HUES48 (cell line): ENCODE measurements at regions not wholly inside any gene's neighbourhood (a gene's known extent, or its start where the extent isn't known, plus 50 kb on each side); places are given as distances from the start of the nearest gene placed in this dataset.
"Not testable (repeated sequence)": the region's sequence is repeated elsewhere in the genome, so short reads cannot be mapped to it uniquely, and the experiment has no call there.

Experiments used
- H3K27ac ChIP-seq: one replicate; pipeline ENCODE4 v1.7.0; 2013; ENCODE audit warnings: low read depth, low read length, inconsistent platforms
- H3K27me3 ChIP-seq: 2 replicates; pipeline ENCODE4 v1.6.1; 2013; ENCODE audit warnings: mild to moderate bottlenecking, low read length; ENCODE audit not compliant: control insufficient read depth, insufficient read depth
- H3K36me3 ChIP-seq: 2 replicates; pipeline ENCODE4 v1.6.1; 2013; ENCODE audit warnings: low read length; ENCODE audit not compliant: control insufficient read depth, insufficient read depth
- H3K4me1 ChIP-seq: 2 replicates; pipeline ENCODE4 v1.6.1; 2013; ENCODE audit warnings: mild to moderate bottlenecking, low read length; ENCODE audit not compliant: control insufficient read depth, insufficient read depth
- H3K4me3 ChIP-seq: 2 replicates; pipeline ENCODE4 v1.5.1; 2013; ENCODE audit warnings: mild to moderate bottlenecking, low read depth, low read length
- H3K9ac ChIP-seq: 2 replicates; pipeline ENCODE4 v1.6.1; 2013; ENCODE audit warnings: mild to moderate bottlenecking, low read depth, low read length, moderate library complexity
- H3K9me3 ChIP-seq: 2 replicates; pipeline ENCODE4 v1.6.1; 2013; ENCODE audit warnings: low read length; ENCODE audit not compliant: control insufficient read depth, insufficient read depth

- Histone ChIP-seq H3K4me1 (peaks cover 7% of the 10 kb centered on the region), H3K4me3 (no peak overlapping the region), H3K36me3 (no peaks in the 10 kb centered on the region), H3K27me3 (no peaks in the 10 kb centered on the region), H3K27ac (no peak overlapping the region), H3K9ac (no peak overlapping the region), H3K9me3 (no peaks in the 10 kb centered on the region)
Measured at GRCh38 chr13:85575110-85575509, 224.1 kb downstream of the SLITRK6 start.

DNA sequence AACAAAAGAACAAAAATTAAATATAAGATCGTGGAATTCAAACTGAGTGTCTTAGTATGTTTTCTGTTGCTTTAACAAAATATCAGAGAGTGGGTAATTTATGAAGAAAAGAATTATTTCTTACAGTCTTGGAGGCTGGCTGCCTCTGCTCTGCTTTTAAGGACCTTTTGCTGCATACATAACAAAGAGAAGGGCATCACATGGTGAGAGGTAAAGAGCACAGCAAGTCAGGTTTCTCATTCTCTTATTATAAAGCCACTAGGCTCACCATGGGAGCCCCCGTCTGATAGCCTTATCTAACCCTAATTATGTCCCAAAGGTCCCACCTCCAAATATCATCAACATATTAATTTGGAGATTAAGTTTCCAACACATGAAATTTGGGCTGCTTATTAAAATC is 231.3 kb downstream of the SLITRK6 start:
- Histone ChIP-seq H3K9me3 (no peaks in the 10 kb centered on the region), H3K36me3 (no peaks in the 10 kb centered on the region), H3K4me1 (peaks cover 28% of the 10 kb centered on the region), H3K4me3 (no peak overlapping the region), H3K27me3 (no peaks in the 10 kb centered on the region), H3K27ac (no peak overlapping the region), H3K9ac (no peak overlapping the region)

- no peaks in the 10 kb centered on the region for H3K9me3 ChIP-seq
- H3K27me3 ChIP-seq = no peaks in the 10 kb centered on the region
- H3K4me3 ChIP-seq = no peak overlapping the region
- H3K27ac ChIP-seq = no peak overlapping the region
- no peaks in the 10 kb centered on the region for H3K36me3 ChIP-seq
- no peak overlapping the region for H3K9ac ChIP-seq
- peaks cover 35% of the 10 kb centered on the region for H3K4me1 ChIP-seq
Measured at GRCh38 chr13:85565652-85566051, 233.6 kb downstream of the SLITRK6 start.

- Histone ChIP-seq H3K27me3 (no peaks in the 10 kb centered on the region), H3K9ac (no peak overlapping the region), H3K27ac (no peak overlapping the region), H3K9me3 (no peaks in the 10 kb centered on the region), H3K4me1 (peaks cover 35% of the 10 kb centered on the region), H3K36me3 (no peaks in the 10 kb centered on the region), H3K4me3 (no peak overlapping the region)
Measured at GRCh38 chr13:85564598-85564997, 234.6 kb downstream of the SLITRK6 start.

- H3K4me3 ChIP-seq = no peak overlapping the region
- no peak overlapping the region for H3K27ac ChIP-seq
- H3K36me3 ChIP-seq = no peaks in the 10 kb centered on the region
- H3K4me1 ChIP-seq = peaks cover 24% of the 10 kb centered on the region
- no peaks in the 10 kb centered on the region for H3K9me3 ChIP-seq
- no peak overlapping the region for H3K9ac ChIP-seq
- H3K27me3 ChIP-seq = no peaks in the 10 kb centered on the region
Measured at GRCh38 chr13:85562282-85562681, 236.9 kb downstream of the SLITRK6 start.

DNA sequence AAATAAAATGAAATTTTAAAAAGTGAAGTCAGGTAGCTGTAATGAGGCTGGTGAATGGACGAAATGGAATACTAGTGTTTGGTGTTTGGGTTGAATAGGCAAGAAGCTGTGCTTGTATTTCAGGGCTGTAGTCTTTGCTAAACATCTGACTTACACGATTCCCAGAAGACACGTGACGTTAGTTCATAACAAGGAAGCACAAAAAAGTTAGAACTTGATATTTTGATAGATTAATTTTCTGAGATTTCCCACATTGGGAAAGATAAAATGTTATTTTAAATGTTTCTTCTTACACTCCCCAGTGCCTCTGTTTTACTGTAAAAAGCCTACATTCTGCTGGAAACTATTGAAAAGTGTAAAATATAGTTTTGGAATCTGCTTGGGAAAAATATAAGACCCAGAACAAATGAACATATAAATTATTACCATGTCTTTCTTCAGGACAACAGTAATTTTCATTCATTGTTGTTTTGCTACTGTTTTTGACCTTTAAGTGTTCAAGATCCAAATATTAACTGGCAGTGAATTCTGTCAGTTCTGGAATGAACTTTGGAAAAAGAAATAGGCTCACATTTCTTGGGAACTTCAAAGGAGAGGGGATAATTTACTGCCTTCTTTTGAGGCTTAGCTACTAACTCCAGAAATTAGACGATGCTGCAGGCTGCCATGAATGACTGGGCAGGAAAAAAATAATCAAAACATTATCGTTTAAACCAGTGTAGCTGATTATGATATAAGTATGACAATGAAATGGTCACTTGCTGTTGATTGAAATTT is 241.3 kb downstream of the SLITRK6 start:
- H3K27ac ChIP-seq = no peak overlapping the region
- no peaks in the 10 kb centered on the region for H3K27me3 ChIP-seq
- H3K36me3 ChIP-seq = no peaks in the 10 kb centered on the region
- H3K4me3 ChIP-seq = no peak overlapping the region
- H3K4me1 ChIP-seq = peaks cover 7% of the 10 kb centered on the region
- no peak overlapping the region for H3K9ac ChIP-seq
- H3K9me3 ChIP-seq = no peaks in the 10 kb centered on the region

DNA sequence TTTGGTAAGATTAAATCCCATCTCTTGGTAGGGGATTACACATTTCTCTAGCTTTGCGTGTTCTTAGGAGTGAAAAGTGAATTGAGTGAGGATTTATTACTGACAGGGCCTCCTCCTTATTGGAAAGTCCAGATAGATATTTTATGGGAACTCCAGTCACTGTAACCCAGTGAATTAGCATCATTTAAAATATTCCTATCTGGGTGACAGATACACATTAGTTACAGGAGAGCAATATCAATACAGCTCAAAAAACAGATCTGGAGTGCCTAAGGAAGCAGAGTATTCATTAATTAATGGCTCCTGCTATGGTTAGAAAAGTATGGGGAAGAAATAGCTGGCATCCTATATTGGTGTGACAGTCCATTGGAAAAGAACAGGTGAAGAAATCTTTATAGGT is 248.2 kb downstream of the SLITRK6 start:
- Histone ChIP-seq H3K4me1 (no peaks in the 10 kb centered on the region), H3K9ac (no peak overlapping the region), H3K4me3 (no peak overlapping the region), H3K36me3 (no peaks in the 10 kb centered on the region), H3K9me3 (peaks cover 18% of the 10 kb centered on the region; the same call in 1 of the 2 replicates), H3K27me3 (no peaks in the 10 kb centered on the region), H3K27ac (no peak overlapping the region)

DNA sequence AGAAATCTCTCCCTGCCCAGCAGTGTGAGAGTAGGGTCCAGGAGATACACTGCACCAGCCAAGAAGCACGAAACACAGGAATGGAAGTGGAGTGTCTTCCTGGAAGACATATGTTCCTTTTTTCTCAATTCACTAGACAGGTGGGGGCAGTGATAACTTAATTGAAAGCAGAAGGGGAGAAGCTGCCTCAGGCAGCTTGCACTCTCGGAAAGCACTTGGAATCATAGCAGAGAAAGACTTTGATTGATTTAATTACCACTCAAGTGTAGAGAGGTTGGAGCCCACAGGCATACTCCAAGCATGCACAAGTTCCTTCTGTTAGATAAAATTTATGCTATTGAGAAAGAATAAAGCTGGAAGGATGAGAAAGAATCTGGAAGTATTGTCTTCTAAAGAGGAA is 249.4 kb downstream of the SLITRK6 start:
- H3K27ac ChIP-seq = no peak overlapping the region
- no peak overlapping the region for H3K9ac ChIP-seq
- H3K27me3 ChIP-seq = no peaks in the 10 kb centered on the region
- H3K4me3 ChIP-seq = no peak overlapping the region
- H3K4me1 ChIP-seq = no peaks in the 10 kb centered on the region
- peaks cover 18% of the 10 kb centered on the region; the same call in 1 of the 2 replicates for H3K9me3 ChIP-seq
- H3K36me3 ChIP-seq = no peaks in the 10 kb centered on the region

GRCh38 chr13:85548845-85549244 is 250.4 kb downstream of the SLITRK6 start:
- H3K9me3 ChIP-seq = peaks cover 18% of the 10 kb centered on the region; the same call in 1 of the 2 replicates
- not testable (repeated sequence) for H3K27me3 ChIP-seq, H3K27ac ChIP-seq, H3K9ac ChIP-seq, H3K36me3 ChIP-seq, H3K4me1 ChIP-seq, H3K4me3 ChIP-seq

- H3K4me3 ChIP-seq = no peak overlapping the region
Measured at GRCh38 chr13:85545771-85546170, 253.4 kb downstream of the SLITRK6 start.

GRCh38 chr13:85544756-85545155 is 254.5 kb downstream of the SLITRK6 start:
- no peak overlapping the region for H3K27ac ChIP-seq
- H3K9me3 ChIP-seq = peaks cover 18% of the 10 kb centered on the region; the same call in 1 of the 2 replicates
- H3K4me3 ChIP-seq = no peak overlapping the region
- no peak overlapping the region for H3K9ac ChIP-seq
- no peaks in the 10 kb centered on the region for H3K27me3 ChIP-seq
- no peaks in the 10 kb centered on the region for H3K36me3 ChIP-seq
- no peaks in the 10 kb centered on the region for H3K4me1 ChIP-seq

More at GRCh38 chr13:85545771-85546170, 253.4 kb downstream of the SLITRK6 start:
- H3K4me1 ChIP-seq = no peaks in the 10 kb centered on the region
- H3K36me3 ChIP-seq = no peaks in the 10 kb centered on the region
- no peaks in the 10 kb centered on the region for H3K27me3 ChIP-seq
- peaks cover 18% of the 10 kb centered on the region; the same call in 1 of the 2 replicates for H3K9me3 ChIP-seq
- no peak overlapping the region for H3K27ac ChIP-seq
- no peak overlapping the region for H3K9ac ChIP-seq
